SK-N-MC (cell line): ENCODE measurements at regions not wholly inside any gene's neighbourhood (a gene's known extent, or its start where the extent isn't known, plus 50 kb on each side); places are given as distances from the start of the nearest gene placed in this dataset.

Source experiments
- DNase-seq: peaks from one replicate; pipeline ENCODE4 v3.0.0-alpha.2; 2011; ENCODE audit warnings: low read depth, low spot score
- H3K27ac ChIP-seq: fragments of 200-600 bp; sonication (generic); 2 replicates; pipeline ENCODE4 v1.5.1; 2016; ENCODE audit warnings: mixed run types
- H3K36me3 ChIP-seq: fragments of 200-600 bp; sonication (generic); 2 replicates; pipeline ENCODE4 v1.6.1; 2017; ENCODE audit warnings: antibody characterized with exemption, low read length, mixed read lengths; ENCODE audit not compliant: insufficient read depth
- H3K4me3 ChIP-seq: fragments of 200-600 bp; sonication (generic); 2 replicates; pipeline ENCODE4 v1.5.1; 2016
- H3K9ac ChIP-seq: fragments of 200-600 bp; sonication (generic); 2 replicates; pipeline ENCODE4 v1.8.0; 2017; ENCODE audit warnings: mixed run types, mixed read lengths; ENCODE audit not compliant: insufficient read length
- H3K9me3 ChIP-seq: fragments of 200-600 bp; sonication (generic); 2 replicates; pipeline ENCODE4 v1.6.1; 2017; ENCODE audit warnings: low read depth, mild to moderate bottlenecking, antibody characterized with exemption, low read length, moderate library complexity, mixed read lengths
- EZH2 ChIP-seq: fragments of 200-600 bp; sonication (generic); IDR thresholded peaks from one replicate; pipeline ENCODE4 v1.6.1; 2017; ENCODE audit warnings: antibody characterized with exemption
- FOXP2 ChIP-seq: optimal IDR thresholded peaks from 2 replicates; pipeline ENCODE3; 2011; ENCODE audit warnings: mild to moderate bottlenecking, moderate library complexity; ENCODE audit not compliant: insufficient read depth; ENCODE audit errors: extremely low read length, control extremely low read depth
- POLR2AphosphoS5 ChIP-seq: IDR thresholded peaks from 2 replicates; pipeline ENCODE4 v1.6.1; 2012; ENCODE audit warnings: mild to moderate bottlenecking, low read depth, low read length, borderline replicate concordance

- Histone ChIP-seq H3K9ac (no peak overlapping the region), H3K27ac (no peak overlapping the region), H3K9me3 (no peaks in the 10 kb centered on the region), H3K36me3 (no peaks in the 10 kb centered on the region), H3K4me3 (no peak overlapping the region)
- TF ChIP-seq POLR2AphosphoS5 (no peak), EZH2 (no peak), FOXP2 (no peak)
- no peak for DNase-seq
Measured at GRCh38 chr1:175872588-175872987, 129.2 kb upstream of the TNR start.

- no peak overlapping the region for H3K4me3 ChIP-seq
- H3K36me3 ChIP-seq, result no peaks in the 10 kb centered on the region
- no peak for DNase-seq
- H3K9ac ChIP-seq, result no peak overlapping the region
- no peaks in the 10 kb centered on the region for H3K9me3 ChIP-seq
- H3K27ac ChIP-seq, result no peak overlapping the region
- TF ChIP-seq POLR2AphosphoS5 (no peak), EZH2 (no peak), FOXP2 (no peak)
Measured at GRCh38 chr1:175871647-175872046, 128.3 kb upstream of the TNR start.

- DNase-seq, result no peak
- Histone ChIP-seq H3K27ac (no peak overlapping the region), H3K4me3 (no peak overlapping the region), H3K36me3 (no peaks in the 10 kb centered on the region), H3K9me3 (no peaks in the 10 kb centered on the region), H3K9ac (no peak overlapping the region)
- TF ChIP-seq EZH2, result no peak
- TF ChIP-seq FOXP2, result no peak
- no peak for TF ChIP-seq POLR2AphosphoS5
Measured at GRCh38 chr1:175870217-175870616, 126.8 kb upstream of the TNR start.

- Histone ChIP-seq H3K9me3 (no peaks in the 10 kb centered on the region), H3K27ac (no peak overlapping the region), H3K9ac (no peak overlapping the region), H3K4me3 (no peak overlapping the region), H3K36me3 (no peaks in the 10 kb centered on the region)
- DNase-seq, result no peak
- no peak for TF ChIP-seq FOXP2
- TF ChIP-seq POLR2AphosphoS5, result no peak
- no peak for TF ChIP-seq EZH2
Measured at GRCh38 chr1:175866776-175867175, 123.4 kb upstream of the TNR start.

GRCh38 chr1:175865041-175865766, 121.8 kb upstream of the TNR start:
- no peak overlapping the region for H3K4me3 ChIP-seq
- no peak for TF ChIP-seq EZH2
- no peak for TF ChIP-seq FOXP2
- no peak for TF ChIP-seq POLR2AphosphoS5
- H3K27ac ChIP-seq, result no peak overlapping the region
- no peaks in the 10 kb centered on the region for H3K36me3 ChIP-seq
- DNase-seq, result no peak
- H3K9me3 ChIP-seq, result no peaks in the 10 kb centered on the region
- no peak overlapping the region for H3K9ac ChIP-seq

- Histone ChIP-seq H3K4me3 (no peak overlapping the region), H3K27ac (no peak overlapping the region), H3K9me3 (no peaks in the 10 kb centered on the region), H3K9ac (no peak overlapping the region), H3K36me3 (no peaks in the 10 kb centered on the region)
- DNase-seq, result no peak
- TF ChIP-seq POLR2AphosphoS5 (no peak), EZH2 (no peak), FOXP2 (no peak)
Measured at GRCh38 chr1:175864625-175865024, 121.2 kb upstream of the TNR start.

- Histone ChIP-seq H3K4me3 (no peak overlapping the region), H3K27ac (no peak overlapping the region), H3K36me3 (no peaks in the 10 kb centered on the region), H3K9ac (no peak overlapping the region), H3K9me3 (no peaks in the 10 kb centered on the region)
- DNase-seq, result no peak
- TF ChIP-seq FOXP2, result no peak
- TF ChIP-seq EZH2, result no peak
- no peak for TF ChIP-seq POLR2AphosphoS5
Measured at GRCh38 chr1:175864183-175864582, 120.8 kb upstream of the TNR start.

GRCh38 chr1:175863299-175864050, 120.1 kb upstream of the TNR start:
- H3K27ac ChIP-seq, result no peak overlapping the region
- no peaks in the 10 kb centered on the region for H3K9me3 ChIP-seq
- TF ChIP-seq EZH2 (no peak), POLR2AphosphoS5 (no peak), FOXP2 (no peak)
- H3K9ac ChIP-seq, result no peak overlapping the region
- no peaks in the 10 kb centered on the region for H3K36me3 ChIP-seq
- H3K4me3 ChIP-seq, result no peak overlapping the region
- no peak for DNase-seq

- Histone ChIP-seq H3K27ac (no peak overlapping the region), H3K36me3 (no peaks in the 10 kb centered on the region), H3K4me3 (no peak overlapping the region), H3K9me3 (no peaks in the 10 kb centered on the region), H3K9ac (no peak overlapping the region)
- no peak for DNase-seq
- no peak for TF ChIP-seq EZH2
- TF ChIP-seq POLR2AphosphoS5, result no peak
- no peak for TF ChIP-seq FOXP2
Measured at GRCh38 chr1:175862408-175862807, 119.0 kb upstream of the TNR start.
